GM12864 (cell line): ENCODE measurements at regions not wholly inside any gene's neighbourhood (a gene's known extent, or its start where the extent isn't known, plus 50 kb on each side); places are given as distances from the start of the nearest gene placed in this dataset.
A peak's percentile ranks its signal among the peaks of the same experiment; 100 is the strongest.

Experiments
- DNase-seq: peaks from one replicate; pipeline ENCODE4 v3.0.0-alpha.2; 2011; ENCODE audit warnings: low read depth
- H3K4me3 ChIP-seq: 2 replicates; pipeline ENCODE4 v1.5.1; 2011; ENCODE audit warnings: mild to moderate bottlenecking, low read depth, low read length, control low read depth
- CTCF ChIP-seq: IDR thresholded peaks from 2 replicates; pipeline ENCODE4 v1.5.1; 2011; ENCODE audit warnings: low read depth, mild to moderate bottlenecking, moderate library complexity, low read length, control low read depth, inconsistent platforms; ENCODE audit errors: missing control alignments

GRCh38 chr5:124549891-124550436 is 196.5 kb downstream of the ZNF608 start:
- no peak for DNase-seq
- H3K4me3 ChIP-seq = no peak overlapping the region
- TF ChIP-seq CTCF = no peak

- no peak for TF ChIP-seq CTCF
- no peak for DNase-seq
These were observed 199.8 kb downstream of the ZNF608 start for GRCh38 chr5:124546643-124547042.

GRCh38 chr5:124544366-124545055 is 201.9 kb downstream of the ZNF608 start:
- TF ChIP-seq CTCF = no peak
- DNase-seq = peak; percentile 61
- no peak overlapping the region for H3K4me3 ChIP-seq

More at GRCh38 chr5:124546643-124547042, 199.8 kb downstream of the ZNF608 start:
- H3K4me3 ChIP-seq = no peak overlapping the region

- no peak for DNase-seq
- H3K4me3 ChIP-seq = no peak overlapping the region
- TF ChIP-seq CTCF = no peak
These were observed 207.5 kb downstream of the ZNF608 start for GRCh38 chr5:124538931-124539330.

DNA sequence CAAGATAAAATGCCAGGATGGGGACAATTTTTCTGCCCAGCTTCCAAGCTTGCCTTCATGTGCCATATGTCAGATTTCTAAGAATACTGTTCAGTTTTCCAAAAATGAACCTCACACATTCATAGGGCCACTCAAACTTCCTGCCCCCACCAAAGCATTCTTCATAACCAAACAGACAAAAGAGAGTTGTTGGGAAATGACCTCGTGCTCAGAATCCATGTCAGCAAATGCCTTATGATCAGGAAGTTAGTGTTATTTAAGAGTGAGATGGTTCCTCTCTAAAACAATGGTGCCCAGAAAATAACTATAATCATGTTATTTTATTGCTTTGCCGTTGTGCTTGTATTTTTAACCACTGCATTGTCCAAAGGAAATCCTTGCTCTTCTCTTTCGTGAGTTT is 208.2 kb downstream of the ZNF608 start:
- no peak overlapping the region for H3K4me3 ChIP-seq
- no peak for DNase-seq
- no peak for TF ChIP-seq CTCF

- DNase-seq = no peak
- no peak for TF ChIP-seq CTCF
- no peak overlapping the region for H3K4me3 ChIP-seq
These were observed 208.9 kb downstream of the ZNF608 start for GRCh38 chr5:124537522-124537921.

DNA sequence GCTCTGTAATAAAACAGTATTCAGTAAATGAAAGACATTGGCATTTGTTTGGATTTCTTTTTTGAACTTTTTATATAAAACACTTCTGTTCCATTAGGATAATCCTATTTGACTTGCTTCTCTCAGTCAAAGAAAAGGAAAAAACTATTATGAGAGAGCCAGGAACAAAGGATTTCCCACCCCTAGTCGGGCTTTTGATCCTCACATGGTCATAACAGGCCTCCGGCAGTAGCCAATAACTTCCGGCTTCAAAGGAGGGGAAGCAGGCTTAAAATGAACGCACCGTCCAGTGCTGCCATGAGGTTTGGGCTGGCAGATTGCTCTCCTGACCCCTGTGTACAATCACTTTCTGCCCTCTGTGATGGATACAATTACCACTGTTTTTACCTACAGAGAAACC is 209.3 kb downstream of the ZNF608 start:
- no peak for TF ChIP-seq CTCF
- DNase-seq = no peak
- H3K4me3 ChIP-seq = no peak overlapping the region
